ENCODE measurements at regions not wholly inside any gene's neighbourhood (a gene's known extent, or its start where the extent isn't known, plus 50 kb on each side); places are given as distances from the start of the nearest gene placed in this dataset.

DNA sequence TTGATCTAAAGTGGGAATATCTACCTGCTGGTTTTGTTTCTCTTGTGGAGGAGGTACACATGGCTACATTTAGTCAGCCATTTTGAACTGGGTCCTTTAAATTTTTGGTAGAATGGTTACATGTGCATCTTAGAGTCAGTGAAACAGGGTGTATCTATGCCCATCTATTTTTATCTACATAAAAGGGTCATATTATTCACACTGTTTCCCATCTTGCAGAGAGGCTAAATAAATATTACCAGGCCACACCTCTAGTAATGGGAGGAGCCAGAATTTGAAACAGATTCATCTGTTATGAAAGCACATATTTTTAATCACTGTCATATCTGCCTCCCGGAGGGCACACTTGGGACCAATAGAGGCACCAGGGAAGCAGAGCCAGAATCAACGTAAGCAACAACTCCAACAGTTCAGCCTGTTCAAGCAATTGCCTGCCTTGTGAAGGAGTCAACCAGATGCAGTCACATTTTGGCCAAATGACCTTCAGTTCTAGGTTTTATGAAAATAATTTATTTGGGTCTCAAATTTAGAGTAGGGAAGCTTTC, 376.8 kb downstream of the TSN start:
- DNase-seq, result no peak

GRCh38 chr2:122135021-122135937, 379.8 kb downstream of the TSN start:
- DNase-seq, result no peak

GRCh38 chr2:122136056-122136455, 380.6 kb downstream of the TSN start:
- peak; percentile 7 for DNase-seq

DNA sequence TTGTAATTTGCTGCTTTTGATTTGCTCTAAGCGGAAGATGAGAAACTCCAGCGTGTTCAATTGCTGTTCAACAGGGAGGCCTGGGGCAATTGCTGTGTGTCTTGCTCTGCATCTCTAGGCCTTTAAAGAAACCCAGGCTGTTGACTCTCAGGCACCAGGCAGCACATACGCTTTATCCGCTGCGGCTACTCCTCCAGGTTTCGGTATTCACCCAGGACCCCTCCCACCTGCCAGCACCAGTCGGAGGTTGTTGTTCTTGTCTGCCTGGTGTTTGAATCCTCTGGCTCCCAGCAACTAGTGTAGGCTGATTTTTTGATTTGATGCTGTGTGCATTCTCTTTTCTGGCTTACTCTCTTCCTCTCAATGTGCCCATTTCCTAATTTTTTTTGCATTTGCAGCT, 383.1 kb downstream of the TSN start:
- DNase-seq, result no peak

DNA sequence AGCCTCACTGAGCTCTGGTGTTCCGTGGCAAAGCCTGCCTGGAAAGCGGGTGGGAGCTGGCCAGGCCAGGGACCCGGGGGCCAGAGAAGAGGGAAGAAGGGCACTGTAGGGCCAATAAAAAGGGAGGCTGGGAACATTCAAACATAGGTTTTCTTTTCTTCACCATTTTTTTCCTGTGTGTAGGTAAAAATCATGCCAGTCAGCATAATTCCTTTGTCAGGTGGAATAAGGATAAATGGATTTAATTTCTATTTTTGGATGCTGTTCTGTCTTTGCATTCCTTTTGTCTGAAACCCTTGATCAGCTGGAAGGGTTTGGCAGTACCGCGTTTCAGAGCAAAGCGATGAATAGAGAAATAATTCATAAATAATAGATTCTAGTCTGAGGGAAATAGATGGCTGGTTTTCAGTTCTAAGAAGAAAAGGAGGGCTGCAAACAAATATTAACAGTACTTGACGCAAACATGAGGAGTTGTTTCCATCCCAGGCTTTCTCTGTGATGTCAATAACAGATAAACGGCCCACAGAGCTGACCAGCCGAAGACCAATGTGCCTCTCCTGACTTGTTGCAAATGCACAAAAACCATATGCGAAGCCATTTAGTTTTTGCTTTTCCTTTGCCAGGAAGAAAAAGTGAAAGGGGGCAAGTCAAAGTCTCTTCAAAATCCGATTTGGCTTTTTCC, 384.4 kb downstream of the TSN start:
- DNase-seq, result no peak

- no peak for DNase-seq
Observed at GRCh38 chr2:122144884-122145283, 389.4 kb downstream of the TSN start.

GRCh38 chr2:122145856-122146255, 390.4 kb downstream of the TSN start:
- no peak for DNase-seq

DNA sequence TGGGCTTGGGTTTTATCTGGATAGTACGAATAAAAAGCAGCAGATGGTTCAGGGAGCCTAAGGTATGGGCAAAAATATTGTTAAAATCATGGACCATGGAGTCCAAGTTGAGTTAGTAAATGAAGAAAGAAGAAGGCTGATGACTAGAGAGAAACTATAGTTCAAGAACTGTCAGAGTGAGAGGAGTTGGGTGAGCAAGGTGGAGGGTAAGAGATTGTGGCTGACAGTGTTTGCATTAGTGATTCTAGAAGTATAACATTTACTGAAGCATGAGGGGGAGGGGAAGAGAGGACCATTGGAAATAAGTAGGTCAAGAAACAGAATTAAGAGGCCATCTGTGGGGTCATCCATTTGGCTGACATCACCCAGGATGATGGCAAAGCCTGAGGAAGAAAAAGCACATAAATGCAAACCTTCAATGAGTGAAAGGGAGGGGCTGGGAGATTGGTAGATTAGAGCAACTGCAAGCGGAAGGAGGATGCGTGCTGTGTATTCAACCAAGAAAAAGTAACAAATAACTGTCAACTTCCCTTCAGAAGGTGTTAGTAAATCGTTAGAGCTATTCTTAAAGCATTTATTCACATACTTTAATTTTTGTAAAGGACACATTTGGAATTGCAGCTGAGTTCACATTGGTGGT, 392.8 kb downstream of the TSN start:
- no peak for DNase-seq

DNA sequence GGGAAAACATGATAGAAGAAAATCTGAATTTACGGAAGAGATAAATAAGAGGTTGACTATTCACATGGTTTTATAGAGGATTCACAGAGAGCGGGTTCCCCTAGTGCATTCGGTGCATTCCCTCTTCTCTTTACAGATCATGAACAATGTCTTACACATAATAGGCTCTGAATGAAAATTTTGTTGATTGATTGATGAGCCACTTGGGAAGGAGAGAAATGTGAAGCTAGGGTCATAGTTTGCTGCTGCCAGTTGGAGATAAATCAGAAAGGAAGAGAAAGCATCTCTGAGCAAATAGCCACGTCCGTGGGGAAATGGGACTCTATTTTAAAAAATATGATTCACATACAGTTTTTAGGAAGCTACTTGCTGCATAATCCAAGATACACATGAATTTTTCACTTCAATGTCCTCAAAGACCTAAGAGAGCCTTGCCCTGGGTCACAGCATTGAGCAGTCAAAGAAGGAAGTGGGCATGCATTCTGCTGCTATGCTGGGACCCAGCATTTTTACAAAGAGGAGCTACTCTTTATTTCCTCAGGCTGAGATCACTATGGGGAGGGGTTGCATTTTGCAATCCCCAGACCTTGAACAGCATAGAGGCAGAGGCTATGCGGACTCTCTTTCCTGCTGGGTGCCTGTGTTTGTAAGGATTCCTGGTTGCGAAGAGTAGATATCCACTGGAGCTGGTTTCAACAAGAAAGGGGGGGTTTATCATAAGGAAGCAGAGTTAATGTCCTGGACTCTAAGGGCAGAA, 395.3 kb downstream of the TSN start:
- DNase-seq, result no peak

GRCh38 chr2:122152571-122152970, 397.1 kb downstream of the TSN start:
- no peak for DNase-seq

- no peak for DNase-seq
Observed at GRCh38 chr2:122156176-122156890, 400.9 kb downstream of the TSN start.

GRCh38 chr2:122157158-122157557, 401.7 kb downstream of the TSN start:
- DNase-seq, result no peak

- no peak for DNase-seq
Observed at GRCh38 chr2:122163617-122164016, 408.2 kb downstream of the TSN start.

- DNase-seq, result no peak
Observed at GRCh38 chr2:122164964-122165363, 409.5 kb downstream of the TSN start.

- DNase-seq, result no peak
Observed at GRCh38 chr2:122166820-122167219, 411.4 kb downstream of the TSN start.

DNA sequence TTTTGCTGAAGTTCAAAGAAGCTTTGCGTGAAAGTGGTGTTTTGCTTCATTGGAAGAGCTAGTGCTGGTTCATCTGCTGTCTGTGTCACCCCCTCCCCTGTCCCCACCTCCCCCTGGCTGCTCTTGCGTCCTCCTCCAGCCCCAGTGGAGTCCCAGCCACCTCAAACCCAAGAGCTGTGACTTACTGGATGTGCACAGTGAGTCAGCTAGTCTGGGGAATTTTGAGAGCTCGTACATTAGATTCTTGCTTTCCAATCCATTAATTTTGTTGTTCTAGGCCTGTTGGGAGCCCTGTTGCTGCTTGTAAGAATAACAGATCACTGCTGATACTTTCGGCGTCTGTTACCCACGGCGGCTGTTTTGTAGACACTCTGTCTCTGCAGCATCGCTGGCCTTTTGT, 412.1 kb downstream of the TSN start:
- DNase-seq, result no peak

GRCh38 chr2:122168799-122169198, 413.3 kb downstream of the TSN start:
- no peak for DNase-seq

DNA sequence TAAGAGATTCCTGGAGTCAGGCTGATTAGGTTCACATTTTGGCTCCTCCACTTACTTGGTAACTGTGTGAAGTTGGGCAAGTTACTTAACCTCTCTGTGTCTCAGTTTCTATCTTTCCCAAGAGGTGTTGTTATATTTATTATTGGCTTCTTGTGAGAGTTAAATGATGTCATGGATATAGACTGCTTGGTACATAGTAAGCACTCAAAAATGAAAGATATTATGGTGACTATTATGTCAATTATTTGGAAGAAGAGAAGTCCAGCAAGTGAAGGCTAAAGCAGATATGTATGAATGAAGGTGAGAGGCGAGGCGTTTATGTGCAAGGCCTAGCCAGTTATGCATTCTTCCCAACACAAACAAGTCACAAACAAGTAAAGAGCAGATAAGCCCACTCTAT, 417.4 kb downstream of the TSN start:
- no peak for DNase-seq

DNA sequence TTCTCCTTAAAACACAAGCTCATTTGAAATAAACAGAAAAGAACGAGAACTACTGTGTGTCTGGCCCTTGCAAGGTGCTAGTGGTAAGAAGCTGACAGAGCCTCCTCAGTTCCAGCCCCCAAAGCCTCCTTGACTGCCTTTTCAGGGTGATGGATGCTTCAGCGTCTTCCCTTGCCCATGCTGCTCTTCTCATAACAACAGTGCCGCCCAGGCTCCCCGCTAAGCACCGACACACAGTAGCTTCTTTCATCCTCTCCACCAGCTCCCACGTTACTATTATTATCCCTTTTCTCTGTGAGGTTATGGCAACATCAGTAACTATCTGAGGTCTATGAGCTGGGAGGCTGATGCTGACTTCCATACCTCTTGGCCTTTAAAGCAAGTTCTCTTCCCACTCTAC, 418.6 kb downstream of the TSN start:
- no peak for DNase-seq

- DNase-seq, result no peak
Observed at GRCh38 chr2:122179492-122180165, 424.2 kb downstream of the TSN start.

DNA sequence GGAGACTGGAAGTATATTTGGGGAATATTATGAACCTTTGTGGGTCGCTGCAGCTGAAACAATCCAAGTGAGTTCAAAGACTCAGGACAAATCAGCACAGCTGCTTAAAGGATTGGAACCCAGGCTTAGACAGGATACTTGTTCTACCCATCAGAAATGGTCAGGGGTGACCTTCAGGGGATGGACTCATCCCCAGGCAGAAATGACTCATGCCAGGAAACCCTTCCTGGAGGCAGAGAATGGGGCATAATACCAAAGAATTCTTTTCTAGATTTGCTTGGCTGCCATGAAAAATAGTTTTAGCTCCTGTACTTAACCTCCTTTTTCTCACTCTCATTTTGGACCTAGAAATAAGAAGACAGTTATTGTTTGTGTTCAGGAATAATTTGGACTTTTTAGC, 425.5 kb downstream of the TSN start:
- DNase-seq, result no peak

Measured in fibroblast of upper back skin (primary cell).